ENCODE measurements at regions not wholly inside any gene's neighbourhood (a gene's known extent, or its start where the extent isn't known, plus 50 kb on each side); places are given as distances from the start of the nearest gene placed in this dataset.

- TF ChIP-seq CTCF (IDR thresholded peaks at IDR 0.05; ENCODE audit: poor library complexity, severe bottlenecking): no peak
- no peak for TF ChIP-seq POLR2AphosphoS5 (IDR thresholded peaks at IDR 0.05)
- TF ChIP-seq RAD21 (conservative IDR thresholded peaks at IDR 0.05): no peak
- no peak for TF ChIP-seq SMC3 (conservative IDR thresholded peaks at IDR 0.05; ENCODE audit: poor library complexity)
- TF ChIP-seq REST (IDR thresholded peaks at IDR 0.05; ENCODE audit: borderline replicate concordance): no peak
- TF ChIP-seq TAF1 (IDR thresholded peaks at IDR 0.05; ENCODE audit: low read depth): no peak
Measured at GRCh38 chr5:32953694-32954093, 242.6 kb downstream of the NPR3 start.

All from neural cell (in vitro differentiated cells).